ENCODE measurements at regions not wholly inside any gene's neighbourhood (a gene's known extent, or its start where the extent isn't known, plus 50 kb on each side); places are given as distances from the start of the nearest gene placed in this dataset.
A peak's percentile ranks its signal among the peaks of the same experiment; 100 is the strongest.
"Not testable (repeated sequence)": the region's sequence is repeated elsewhere in the genome, so short reads cannot be mapped to it uniquely, and the experiment has no call there.

- no peak for DNase-seq (ENCODE audit: low spot score)
Measured at GRCh38 chr3:80978216-80978969, 783.1 kb downstream of the GBE1 start.

GRCh38 chr3:80970292-80970691 is 791.2 kb downstream of the GBE1 start:
- DNase-seq (ENCODE audit: low spot score), result no peak

DNA sequence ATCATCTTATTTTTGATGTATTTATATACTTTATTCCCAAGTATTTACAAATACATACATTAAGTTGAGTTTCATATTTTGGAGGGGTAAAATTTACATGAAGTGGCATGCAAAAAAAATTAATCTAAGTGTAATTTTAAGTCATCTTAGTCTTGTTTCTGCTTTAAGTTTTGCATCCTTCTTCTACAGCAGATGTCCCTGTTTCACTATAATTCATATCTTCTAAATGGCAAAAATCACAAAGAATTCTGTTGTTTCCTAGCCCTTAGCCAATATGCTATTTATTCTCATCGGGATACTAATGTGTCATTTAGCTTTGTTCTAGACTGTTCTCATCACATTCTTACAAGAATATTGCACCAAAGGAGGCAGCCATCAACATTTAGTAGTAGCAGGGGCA is 831.9 kb downstream of the GBE1 start:
- no peak for DNase-seq (ENCODE audit: low spot score)

DNA sequence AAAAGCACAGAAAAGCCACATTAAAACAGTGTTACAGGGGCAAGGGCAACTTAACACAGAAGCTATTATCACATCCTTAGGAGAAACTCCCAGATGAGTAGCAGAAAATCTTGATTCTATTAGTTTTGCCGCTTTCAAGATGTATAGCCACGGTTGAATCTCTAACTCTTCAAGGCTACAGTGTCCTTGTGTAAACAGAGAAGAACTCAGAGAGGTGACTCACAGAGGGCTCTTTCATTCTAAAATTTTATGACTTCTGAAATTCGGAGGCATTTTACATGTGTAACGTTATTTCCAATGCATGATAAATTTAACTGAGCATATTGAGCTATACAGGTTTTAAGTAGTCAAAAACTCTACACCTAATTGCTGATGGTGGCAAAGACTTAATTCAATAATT is 846.6 kb downstream of the GBE1 start:
- DNase-seq (ENCODE audit: low spot score), result no peak

- DNase-seq (ENCODE audit: low spot score), result no peak
Measured at GRCh38 chr3:80898211-80898610, 863.2 kb downstream of the GBE1 start.

- DNase-seq (ENCODE audit: low spot score), result not testable (repeated sequence)
Measured at GRCh38 chr3:80897005-80897404, 864.4 kb downstream of the GBE1 start.

- no peak for DNase-seq (ENCODE audit: low spot score)
Measured at GRCh38 chr3:80890571-80890970, 870.9 kb downstream of the GBE1 start.

- DNase-seq (ENCODE audit: low spot score), result no peak
Measured at GRCh38 chr3:80889535-80889934, 871.9 kb downstream of the GBE1 start.

GRCh38 chr3:80870476-80871041 is 890.9 kb downstream of the GBE1 start:
- DNase-seq (ENCODE audit: low spot score), result no peak

- DNase-seq (ENCODE audit: low spot score), result no peak
Measured at GRCh38 chr3:80855482-80855881, 906.0 kb downstream of the GBE1 start.

DNA sequence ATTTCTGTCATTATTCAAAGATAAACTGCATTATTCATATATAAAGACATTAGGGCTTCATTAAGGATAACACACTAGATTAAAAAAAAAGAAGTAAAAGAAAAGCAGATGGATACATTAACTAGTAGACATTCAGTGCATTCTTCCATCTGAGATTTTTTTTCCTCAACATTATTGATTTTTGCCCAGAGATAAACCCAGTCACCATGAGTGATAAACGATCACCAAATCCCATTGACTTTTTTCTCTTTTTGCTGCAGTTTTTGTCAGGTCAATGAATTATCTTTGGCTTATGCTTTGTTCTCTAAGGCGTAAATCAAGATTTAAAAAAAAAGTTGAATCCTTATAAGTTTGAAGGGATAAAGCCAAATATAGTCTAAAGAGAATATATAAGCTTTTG is 925.0 kb downstream of the GBE1 start:
- DNase-seq (ENCODE audit: low spot score), result no peak

DNA sequence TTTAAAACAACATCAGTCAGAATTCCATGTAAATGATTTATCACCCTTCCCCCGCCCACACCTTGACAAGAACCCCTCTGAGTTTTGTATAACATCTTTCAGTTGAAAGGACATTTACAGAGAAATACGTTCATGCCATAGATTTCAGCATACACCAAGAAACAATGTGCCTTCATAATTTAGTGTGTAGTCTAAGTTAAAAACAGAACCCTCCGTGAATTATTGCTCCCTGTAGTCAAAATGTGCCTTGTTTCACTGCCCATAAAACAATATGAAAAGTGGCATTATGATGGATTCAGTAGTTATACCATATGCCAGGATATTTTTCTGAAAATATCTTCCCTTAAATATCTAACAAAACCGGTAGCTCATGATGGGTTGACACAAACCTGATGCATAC is 953.9 kb downstream of the GBE1 start:
- no peak for DNase-seq (ENCODE audit: low spot score)

DNA sequence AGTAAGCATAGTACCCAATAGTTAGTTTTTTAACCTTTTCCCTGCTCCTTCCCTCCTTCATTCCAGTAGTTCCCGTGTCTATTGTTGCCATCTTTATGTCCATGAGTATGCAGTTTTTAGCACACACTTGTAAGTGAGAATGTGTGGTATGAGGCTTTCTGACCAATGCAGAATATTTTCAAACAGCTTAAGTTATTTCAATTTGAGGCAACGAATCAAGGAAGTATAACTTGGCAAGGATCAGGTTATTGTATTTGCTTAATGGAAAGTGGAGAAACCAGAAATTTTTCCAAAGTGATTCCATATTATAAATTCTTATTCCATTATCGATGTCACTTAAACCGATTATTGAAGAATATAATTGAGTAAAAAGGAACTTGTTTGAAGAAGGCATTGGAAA is 954.8 kb downstream of the GBE1 start:
- no peak for DNase-seq (ENCODE audit: low spot score)

DNA sequence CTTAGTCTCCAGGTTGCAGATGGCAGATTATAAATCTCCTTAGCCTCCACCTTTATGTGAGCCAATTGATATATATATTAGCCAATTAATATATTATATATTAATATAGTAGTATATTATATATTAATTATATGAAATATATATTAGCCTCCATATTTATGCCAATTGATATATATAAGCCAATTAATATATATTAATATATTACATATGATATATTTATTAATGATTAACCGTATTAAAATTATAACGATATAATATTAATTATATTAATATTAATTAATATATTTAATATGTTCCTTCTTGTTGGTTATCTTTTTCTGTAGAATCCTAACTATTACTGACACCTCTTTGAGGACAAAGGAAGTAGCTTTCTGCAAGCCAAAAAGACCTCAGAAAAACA is 972.5 kb downstream of the GBE1 start:
- no peak for DNase-seq (ENCODE audit: low spot score)

DNA sequence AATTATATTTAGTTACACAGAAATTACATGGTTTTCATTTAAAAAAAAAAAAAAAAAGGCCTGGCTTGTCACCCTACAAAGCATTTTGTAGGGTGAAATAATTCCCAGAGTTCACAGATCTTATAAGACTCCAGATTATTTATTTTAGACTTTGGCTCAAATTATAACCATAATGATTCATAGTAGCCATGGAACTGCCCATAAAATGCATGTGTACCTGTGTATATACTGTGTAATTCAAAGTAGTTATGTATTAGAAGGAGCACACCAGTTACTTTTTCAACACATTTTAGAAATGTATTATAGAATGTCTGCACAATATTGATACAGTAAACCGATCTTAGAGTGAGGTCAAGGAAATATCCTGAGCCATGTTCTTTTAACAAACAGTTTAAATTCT is 975.6 kb downstream of the GBE1 start:
- DNase-seq (ENCODE audit: low spot score), result no peak

GRCh38 chr3:80785475-80785874 is 976.0 kb downstream of the GBE1 start:
- peak; percentile 17 for DNase-seq (ENCODE audit: low spot score)

GRCh38 chr3:80771085-80771484 is 990.4 kb downstream of the GBE1 start:
- no peak for DNase-seq (ENCODE audit: low spot score)

GRCh38 chr3:80770106-80771074 is 991.1 kb downstream of the GBE1 start:
- DNase-seq (ENCODE audit: low spot score), result no peak

DNA sequence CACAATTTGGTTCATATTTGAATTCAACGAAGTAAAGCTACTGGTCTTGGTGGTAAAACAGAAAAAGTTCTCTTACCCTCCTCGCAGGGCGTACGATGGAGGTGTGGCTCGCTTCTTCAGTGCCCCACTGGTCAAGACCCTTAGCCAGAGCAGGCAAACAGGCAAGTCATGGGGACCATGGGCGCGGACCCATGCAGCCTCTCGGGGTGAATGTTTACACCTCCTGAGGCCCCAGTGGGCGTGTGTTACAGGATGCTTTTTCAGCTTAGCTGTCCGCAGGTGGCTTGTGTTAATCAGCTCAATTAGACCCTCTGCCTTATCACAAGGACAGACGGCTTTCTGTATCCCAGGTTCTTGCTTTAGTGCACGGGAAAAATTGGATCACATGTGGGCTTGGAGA is 991.8 kb downstream of the GBE1 start:
- DNase-seq (ENCODE audit: low spot score), result no peak

DNA sequence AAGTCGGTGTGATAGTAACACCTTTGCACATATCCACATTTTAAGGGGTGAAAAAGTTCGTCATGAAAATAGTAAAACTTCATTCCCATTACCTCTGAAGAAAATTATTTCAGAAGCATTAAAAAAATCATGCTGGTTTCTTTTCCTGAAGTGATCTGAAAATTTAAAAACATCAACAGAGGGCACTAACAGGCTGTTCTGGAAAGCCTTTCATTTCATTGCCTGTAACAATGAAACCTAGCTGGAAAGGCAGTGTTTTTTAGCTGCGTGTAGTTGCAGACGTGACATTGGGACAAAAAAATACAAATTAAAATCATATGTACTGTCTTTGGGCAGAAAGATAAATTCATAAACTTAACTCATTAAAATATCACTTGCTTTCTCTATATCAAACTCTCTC is 993.8 kb downstream of the GBE1 start:
- no peak for DNase-seq (ENCODE audit: low spot score)

- DNase-seq (ENCODE audit: low spot score), result no peak
Measured at GRCh38 chr3:80754969-80755368, 987.2 kb upstream of the ROBO1 start.

- no peak for DNase-seq (ENCODE audit: low spot score)
Measured at GRCh38 chr3:80753021-80753420, 985.2 kb upstream of the ROBO1 start.

DNA sequence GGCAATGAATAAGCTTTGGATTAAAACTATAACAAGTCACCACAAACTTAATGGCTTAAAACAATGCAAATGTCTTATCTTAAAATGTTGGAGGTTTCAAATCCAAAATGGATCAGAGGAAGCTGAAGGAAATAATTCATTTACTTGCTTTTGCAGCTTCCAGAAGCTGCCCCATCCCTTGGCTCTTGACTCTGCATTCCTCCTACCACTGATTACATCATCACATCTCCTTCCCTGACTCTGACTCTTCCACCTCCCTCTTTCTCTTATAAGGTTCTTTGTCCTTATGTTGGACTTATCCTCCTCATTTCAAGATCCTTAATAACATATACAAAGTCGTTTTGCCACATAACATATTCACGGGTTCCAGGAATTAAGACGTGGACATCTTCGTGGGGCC is 982.8 kb upstream of the ROBO1 start:
- no peak for DNase-seq (ENCODE audit: low spot score)

Data from iPS-NIHi11 (cell line).